CD4-positive, alpha-beta T cell treated with Interleukin-15 for 1 hour (primary cell): ENCODE measurements at regions not wholly inside any gene's neighbourhood (a gene's known extent, or its start where the extent isn't known, plus 50 kb on each side); places are given as distances from the start of the nearest gene placed in this dataset.

Experiments used
- DNase-seq: peaks from one replicate; pipeline ENCODE4 v3.0.0-alpha.2; 2020

- DNase-seq: no peak
Observed at GRCh38 chr9:119441338-119441737, 72.1 kb upstream of the BRINP1 start.

- DNase-seq: no peak
Observed at GRCh38 chr9:119436261-119436660, 67.0 kb upstream of the BRINP1 start.

- DNase-seq: no peak
Observed at GRCh38 chr9:119435076-119435475, 65.8 kb upstream of the BRINP1 start.

- no peak for DNase-seq
Observed at GRCh38 chr9:119432428-119432827, 63.2 kb upstream of the BRINP1 start.

- no peak for DNase-seq
Observed at GRCh38 chr9:119429302-119429701, 60.1 kb upstream of the BRINP1 start.

GRCh38 chr9:119420231-119420630 lies 51.0 kb upstream of the BRINP1 start:
- DNase-seq: no peak
